CD4-positive, alpha-beta T cell treated with Interferon alpha-2 for 1 hour (primary cell): ENCODE measurements at regions not wholly inside any gene's neighbourhood (a gene's known extent, or its start where the extent isn't known, plus 50 kb on each side); places are given as distances from the start of the nearest gene placed in this dataset.

ENCODE experiments used
- DNase-seq, 2 donors: peaks; one replicate each; pipeline ENCODE4 v3.0.0-alpha.2; 2020 to 2022

GRCh38 chr15:35872577-35872976 is 326.6 kb upstream of the DPH6 start:
- no peak for DNase-seq

DNA sequence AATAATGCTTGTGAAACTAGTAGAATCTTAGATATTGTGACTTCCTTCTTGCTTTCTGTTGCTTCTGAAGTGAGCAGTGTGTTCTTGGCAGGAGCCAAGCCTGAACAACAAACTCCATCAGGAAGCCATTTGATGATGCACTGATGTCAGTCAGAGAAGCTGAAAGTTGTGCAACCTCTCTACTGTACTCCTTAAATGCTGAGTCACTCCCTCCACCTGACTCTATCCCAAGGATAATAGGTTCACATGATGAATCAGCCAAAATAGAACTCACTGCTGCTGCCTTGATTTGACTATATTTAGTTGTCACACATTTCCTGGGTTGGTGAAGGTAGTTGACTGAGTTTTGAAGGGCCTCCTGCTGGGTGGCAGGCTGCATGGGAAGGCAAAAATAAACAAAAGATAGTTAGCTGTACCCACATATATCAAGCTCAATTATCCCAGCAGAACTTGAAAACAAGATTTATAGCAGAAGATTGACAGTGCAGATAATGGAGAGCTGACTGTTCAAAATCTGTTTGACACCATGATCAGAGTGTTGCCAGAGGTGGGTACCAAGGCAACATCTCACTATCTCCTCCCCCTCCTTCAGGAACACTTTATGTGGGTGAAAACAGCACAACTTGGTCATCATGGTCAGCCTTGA is 328.4 kb upstream of the DPH6 start:
- no peak for DNase-seq

GRCh38 chr15:35876762-35877161 is 330.8 kb upstream of the DPH6 start:
- no peak for DNase-seq

- no peak for DNase-seq
Measured at GRCh38 chr15:35880896-35881295, 334.9 kb upstream of the DPH6 start.

DNA sequence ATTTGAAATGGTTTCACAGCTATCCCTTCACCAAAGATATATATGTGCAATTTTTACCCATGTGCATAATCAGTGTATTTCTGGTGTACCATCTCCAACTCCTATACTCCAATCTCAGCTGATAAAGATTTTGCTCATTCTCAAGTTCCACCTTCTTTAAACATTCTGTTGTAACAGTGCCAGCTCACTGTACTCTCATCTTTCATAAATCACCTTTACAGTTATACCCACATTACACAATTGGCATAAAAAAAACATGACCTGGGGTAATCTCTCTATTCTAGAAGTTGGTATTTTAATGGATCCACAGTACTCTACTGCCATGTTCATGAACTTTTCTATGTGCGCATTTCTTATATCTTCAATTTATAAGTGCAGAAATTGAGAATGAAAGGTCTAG is 339.9 kb upstream of the DPH6 start:
- DNase-seq: no peak

DNA sequence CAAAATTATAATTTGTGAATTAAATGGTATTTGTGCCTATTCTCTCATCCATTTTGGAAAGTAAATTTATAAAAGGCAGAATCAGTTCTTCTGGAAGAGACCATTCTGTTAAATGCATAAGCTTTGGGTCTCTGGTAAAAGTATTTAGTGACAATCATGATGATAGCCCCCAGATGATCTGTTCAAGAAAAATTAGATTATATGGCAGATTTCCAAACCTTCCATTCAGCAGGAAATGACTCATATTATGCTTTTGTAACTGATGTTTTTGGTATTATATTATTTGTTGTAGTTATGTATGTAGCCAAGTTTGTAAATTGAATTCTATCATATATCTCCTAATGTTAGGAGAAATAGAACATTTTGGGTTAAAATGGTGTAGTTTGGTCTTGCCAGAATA is 340.8 kb upstream of the DPH6 start:
- no peak for DNase-seq

- DNase-seq: no peak
Measured at GRCh38 chr15:35888815-35889214, 342.9 kb upstream of the DPH6 start.

DNA sequence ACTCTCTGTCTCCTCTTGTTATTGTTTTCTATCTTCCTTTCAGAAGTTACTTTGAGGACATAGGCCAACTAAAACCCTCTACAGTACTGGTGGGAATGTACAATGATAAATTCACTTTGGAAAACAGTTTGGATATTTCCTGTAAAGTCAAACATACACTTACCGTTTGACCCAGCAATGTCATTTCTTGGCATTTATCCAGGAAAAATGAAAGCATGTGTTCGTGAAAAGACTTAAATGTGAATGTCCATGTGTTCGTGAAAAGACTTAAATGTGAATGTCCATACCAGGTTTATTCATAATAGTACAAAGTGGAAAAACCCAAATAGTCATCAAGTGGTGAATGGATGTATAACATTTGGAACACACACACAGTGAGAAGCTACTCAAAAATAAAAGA is 361.5 kb upstream of the DPH6 start:
- DNase-seq: no peak

GRCh38 chr15:35909414-35909813 is 363.4 kb upstream of the DPH6 start:
- DNase-seq: no peak

DNA sequence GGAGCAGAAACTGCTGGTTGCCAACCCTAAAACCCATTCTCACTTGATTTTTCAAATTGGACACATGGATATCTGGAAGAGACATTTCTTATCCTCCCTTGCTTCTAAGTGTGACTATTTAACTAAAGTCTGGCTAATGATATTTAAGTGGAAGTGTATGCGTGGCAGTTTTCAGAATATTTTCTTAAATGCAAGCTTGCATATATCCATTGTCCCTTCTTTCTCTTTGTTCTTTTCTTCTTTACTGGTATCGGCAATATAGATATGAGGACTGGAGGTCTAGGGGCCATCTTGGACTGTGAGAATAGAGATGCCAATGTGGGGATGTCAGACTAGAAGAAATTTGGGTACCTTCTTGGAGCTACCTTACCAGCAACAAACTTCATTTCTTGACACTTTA is 364.3 kb upstream of the DPH6 start:
- no peak for DNase-seq

GRCh38 chr15:35911052-35911777 is 365.2 kb upstream of the DPH6 start:
- no peak for DNase-seq

DNA sequence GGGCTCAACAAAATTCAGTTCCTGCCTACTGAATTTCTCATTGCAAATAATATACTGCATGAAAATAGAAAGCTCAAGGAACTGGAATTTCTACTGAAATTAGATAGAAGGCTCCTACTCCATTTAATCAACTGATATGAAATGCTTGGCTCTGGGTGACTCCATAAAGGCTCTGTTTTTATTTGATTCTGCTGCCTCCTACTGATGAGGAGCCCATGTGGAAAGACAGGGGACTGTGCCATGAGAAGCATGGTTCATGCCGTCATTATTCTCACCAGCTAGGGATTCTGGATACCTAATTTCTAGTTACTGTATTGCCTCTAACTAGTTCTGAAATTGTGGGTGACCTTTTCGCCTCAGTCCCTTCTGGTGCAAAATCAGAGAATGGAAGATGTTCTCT is 366.2 kb upstream of the DPH6 start:
- DNase-seq: no peak

DNA sequence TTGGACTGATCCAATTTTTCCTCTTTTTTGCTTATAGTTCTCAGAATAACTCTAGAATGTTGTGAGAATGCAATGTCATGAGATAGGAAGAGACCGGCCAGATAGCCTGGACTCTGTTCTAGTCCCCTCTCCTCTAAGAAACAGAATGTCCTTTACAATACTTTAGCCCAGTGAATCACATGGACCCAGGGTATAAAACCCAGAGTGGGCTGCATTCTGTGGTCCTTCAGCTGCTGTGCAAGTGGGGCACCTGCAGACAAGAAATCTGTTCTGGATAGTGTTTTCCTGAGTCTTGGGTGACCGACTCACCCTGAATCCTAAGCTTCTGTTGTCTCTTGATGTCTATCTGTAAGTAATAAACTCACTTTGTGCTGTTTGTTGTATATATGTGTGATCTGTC is 368.6 kb upstream of the DPH6 start:
- no peak for DNase-seq

DNA sequence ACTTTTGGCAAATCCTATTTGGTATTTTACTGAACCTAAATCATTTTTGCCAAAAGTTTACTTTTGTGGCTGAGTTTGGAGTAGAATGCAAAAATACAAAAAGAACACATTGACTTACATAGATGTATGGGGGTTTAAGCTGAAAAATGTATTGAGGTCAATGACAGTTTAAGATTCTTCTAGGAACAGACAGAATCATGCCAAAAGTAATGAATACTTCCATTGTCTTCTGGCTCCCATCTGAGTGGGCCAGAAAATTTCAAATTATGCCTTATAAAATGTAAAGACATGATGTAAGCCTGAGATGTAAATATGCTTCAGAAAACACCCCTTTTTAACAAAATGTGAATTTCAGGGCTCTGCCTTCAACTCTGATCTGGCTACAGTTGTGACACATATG is 375.1 kb upstream of the DPH6 start:
- DNase-seq: no peak

DNA sequence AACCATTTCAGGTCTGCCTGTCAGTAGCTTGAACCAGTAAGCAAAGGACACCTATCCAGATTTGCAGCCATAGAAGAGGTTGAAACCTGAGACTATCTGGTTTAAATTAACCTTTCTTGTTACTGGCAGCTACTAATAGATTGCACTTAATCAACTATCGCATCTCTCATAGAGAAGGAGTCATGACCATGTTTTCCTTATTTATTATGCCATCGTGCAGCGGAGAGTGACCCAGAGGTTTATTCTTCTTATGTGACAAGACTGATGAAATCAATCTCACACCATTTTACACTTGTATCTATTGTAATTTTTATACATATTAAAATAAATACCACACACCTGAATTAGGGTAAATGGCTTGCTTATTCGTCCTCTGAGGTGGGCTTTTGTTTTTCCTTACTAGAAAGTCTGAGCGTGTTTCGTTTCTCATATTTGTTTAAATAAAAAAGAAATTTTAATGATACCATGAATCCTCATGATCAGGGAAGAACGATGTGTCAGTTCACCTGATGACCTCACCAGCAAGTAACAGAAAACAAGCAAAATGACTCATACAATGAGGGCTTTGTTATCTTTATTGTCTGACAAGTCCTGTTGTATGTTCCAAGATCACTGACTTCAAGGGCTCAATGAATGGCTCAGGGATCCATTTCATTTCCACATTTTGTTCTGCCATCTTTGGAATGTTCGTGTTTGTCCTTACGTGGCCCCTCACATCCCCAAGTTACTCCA is 379.5 kb upstream of the DPH6 start:
- DNase-seq: no peak

DNA sequence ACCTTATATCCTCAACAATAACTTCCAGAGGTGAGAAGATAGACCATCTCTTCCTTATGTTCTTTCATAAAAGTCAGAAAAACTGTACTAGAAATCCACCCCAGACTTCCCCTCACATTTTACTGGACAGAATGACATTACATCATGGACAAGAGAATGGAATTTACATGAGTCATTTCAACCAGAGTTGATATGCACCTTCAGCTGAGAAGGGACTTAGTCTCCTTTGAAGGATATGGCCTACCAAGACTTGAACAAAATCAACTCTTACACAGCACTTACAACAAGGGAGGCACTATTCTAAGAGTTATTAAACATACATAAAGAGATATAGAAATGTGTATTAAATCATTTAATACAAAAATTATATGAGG is 380.0 kb upstream of the DPH6 start:
- no peak for DNase-seq

- no peak for DNase-seq
Measured at GRCh38 chr15:35928847-35929246, 382.9 kb upstream of the DPH6 start.

DNA sequence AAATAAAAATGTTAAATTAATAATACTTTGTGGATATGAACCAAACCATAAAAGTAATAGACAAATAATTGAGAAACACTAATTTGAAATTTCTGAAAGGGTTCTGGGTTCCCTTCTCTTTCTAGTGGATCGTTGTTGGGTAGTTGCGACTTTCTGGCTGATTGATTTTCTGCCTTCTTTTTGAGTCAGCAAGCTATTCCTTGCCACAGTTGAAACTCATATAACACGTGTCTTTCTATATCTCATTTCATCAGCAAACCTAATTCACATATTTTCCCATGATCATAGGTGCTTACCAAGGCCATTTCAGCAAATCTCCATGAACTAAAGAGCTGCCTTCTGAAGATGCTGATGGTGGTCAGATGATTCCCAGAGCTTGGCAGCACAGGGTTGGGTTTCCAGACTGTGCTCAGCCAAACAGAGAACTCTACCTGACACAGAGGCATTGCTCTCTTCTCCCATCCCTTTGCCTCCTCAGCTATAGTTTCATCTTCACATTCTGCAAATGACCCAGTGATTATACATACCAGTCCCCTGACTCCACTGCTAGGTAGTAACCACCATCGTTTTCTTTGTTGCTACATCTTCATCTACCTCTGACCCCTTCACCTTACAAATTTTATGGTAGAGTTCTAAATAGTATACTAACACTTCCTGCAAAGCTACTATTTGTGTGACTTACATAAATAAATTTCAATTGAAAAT is 383.9 kb upstream of the DPH6 start:
- DNase-seq: no peak

DNA sequence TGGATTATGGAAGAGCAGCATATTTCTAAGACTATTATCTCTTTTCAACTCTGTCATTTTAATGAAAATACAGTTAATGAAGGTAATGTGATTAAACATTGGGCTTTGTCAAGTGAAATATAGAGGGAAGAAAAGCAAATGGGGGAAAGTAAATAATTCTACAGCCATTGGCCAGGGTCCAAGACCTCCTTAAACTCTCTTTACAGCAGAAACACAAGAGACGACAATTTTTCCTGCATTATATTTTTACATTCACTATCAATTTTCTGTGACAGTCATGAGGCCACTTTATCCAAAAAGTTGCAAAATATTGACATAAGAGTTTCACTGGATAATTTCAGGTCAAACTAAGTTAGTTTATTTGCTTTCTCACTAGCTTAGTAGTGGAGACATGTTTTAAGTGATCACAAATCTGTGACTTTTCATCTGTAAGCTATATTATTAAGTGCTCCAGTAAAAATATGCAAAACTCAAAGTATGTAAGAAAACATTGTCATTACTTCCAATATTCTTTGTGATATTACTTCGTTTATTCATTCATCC is 385.9 kb upstream of the DPH6 start:
- DNase-seq: no peak

DNA sequence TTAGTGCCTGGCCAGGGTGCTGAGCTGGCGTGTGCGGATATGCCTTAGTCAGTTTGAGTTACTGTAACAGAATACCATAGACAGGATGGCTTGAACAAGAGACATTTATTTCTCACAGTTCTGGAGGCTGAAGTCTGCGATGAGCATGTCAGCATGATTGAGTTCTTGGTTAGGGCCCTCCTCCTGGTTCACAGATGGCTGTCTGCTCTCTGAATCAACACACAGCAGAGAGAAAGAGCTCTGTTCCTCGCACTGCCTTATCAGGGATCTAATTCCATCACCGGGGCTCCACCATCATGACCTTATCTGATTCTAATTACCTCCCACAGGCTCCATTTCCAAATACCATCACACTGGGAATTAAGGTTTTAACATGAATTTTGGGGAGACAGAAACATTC is 386.6 kb upstream of the DPH6 start:
- no peak for DNase-seq

- DNase-seq: no peak
Measured at GRCh38 chr15:35933531-35933930, 387.6 kb upstream of the DPH6 start.

- no peak for DNase-seq
Measured at GRCh38 chr15:35934383-35935049, 388.6 kb upstream of the DPH6 start.

- no peak for DNase-seq
Measured at GRCh38 chr15:35936284-35936683, 390.3 kb upstream of the DPH6 start.
